NCI-H2227 treated with DMSO at 0.1 percent for 48 hours (cell line): ENCODE measurements at regions not wholly inside any gene's neighbourhood (a gene's known extent, or its start where the extent isn't known, plus 50 kb on each side); places are given as distances from the start of the nearest gene placed in this dataset.
"Not testable (repeated sequence)": the region's sequence is repeated elsewhere in the genome, so short reads cannot be mapped to it uniquely, and the experiment has no call there.

Experiments
- DNase-seq: peaks from one replicate; lab custom pipeline; 2025; lab: John Stamatoyannopoulos, UW

GRCh38 chr1:148315071-148315811 lies 163.2 kb upstream of the NBPF11 start:
- DNase-seq: no peak

- DNase-seq: no peak
Measured at GRCh38 chr1:148310807-148311206, 158.7 kb upstream of the NBPF11 start.

- DNase-seq: no peak
Measured at GRCh38 chr1:148309940-148310500, 157.9 kb upstream of the NBPF11 start.

GRCh38 chr1:148308832-148309458 lies 156.9 kb upstream of the NBPF11 start:
- DNase-seq: no peak

GRCh38 chr1:148307583-148308185 lies 155.6 kb upstream of the NBPF11 start:
- no peak for DNase-seq

GRCh38 chr1:148304935-148305334 lies 152.9 kb upstream of the NBPF11 start:
- not testable (repeated sequence) for DNase-seq

GRCh38 chr1:148302586-148303364 lies 150.7 kb upstream of the NBPF11 start:
- DNase-seq: not testable (repeated sequence)

- not testable (repeated sequence) for DNase-seq
Measured at GRCh38 chr1:148297852-148298251, 145.8 kb upstream of the NBPF11 start.

GRCh38 chr1:148296511-148296910 lies 144.4 kb upstream of the NBPF11 start:
- DNase-seq: no peak

- DNase-seq: no peak
Measured at GRCh38 chr1:148294116-148294807, 142.2 kb upstream of the NBPF11 start.

- no peak for DNase-seq
Measured at GRCh38 chr1:148293651-148294050, 141.6 kb upstream of the NBPF11 start.

GRCh38 chr1:148292915-148293314 lies 140.8 kb upstream of the NBPF11 start:
- DNase-seq: no peak

GRCh38 chr1:148290881-148291280 lies 138.8 kb upstream of the NBPF11 start:
- no peak for DNase-seq

GRCh38 chr1:148289647-148290046 lies 137.6 kb upstream of the NBPF11 start:
- DNase-seq: no peak

- not testable (repeated sequence) for DNase-seq
Measured at GRCh38 chr1:148285946-148286345, 133.9 kb upstream of the NBPF11 start.

- DNase-seq: not testable (repeated sequence)
Measured at GRCh38 chr1:148280831-148281572, 128.9 kb upstream of the NBPF11 start.

- DNase-seq: not testable (repeated sequence)
Measured at GRCh38 chr1:148279002-148279542, 127.0 kb upstream of the NBPF11 start.

GRCh38 chr1:148277865-148278279 lies 125.8 kb upstream of the NBPF11 start:
- DNase-seq: not testable (repeated sequence)

GRCh38 chr1:148267066-148267465 lies 115.0 kb upstream of the NBPF11 start:
- not testable (repeated sequence) for DNase-seq
